CD4-positive, alpha-beta T cell treated with Interleukin-17A for 1 hour (primary cell): ENCODE measurements at regions not wholly inside any gene's neighbourhood (a gene's known extent, or its start where the extent isn't known, plus 50 kb on each side); places are given as distances from the start of the nearest gene placed in this dataset.

ENCODE experiments used
- DNase-seq: peaks from one replicate; pipeline ENCODE4 v3.0.0-alpha.2; 2020

DNA sequence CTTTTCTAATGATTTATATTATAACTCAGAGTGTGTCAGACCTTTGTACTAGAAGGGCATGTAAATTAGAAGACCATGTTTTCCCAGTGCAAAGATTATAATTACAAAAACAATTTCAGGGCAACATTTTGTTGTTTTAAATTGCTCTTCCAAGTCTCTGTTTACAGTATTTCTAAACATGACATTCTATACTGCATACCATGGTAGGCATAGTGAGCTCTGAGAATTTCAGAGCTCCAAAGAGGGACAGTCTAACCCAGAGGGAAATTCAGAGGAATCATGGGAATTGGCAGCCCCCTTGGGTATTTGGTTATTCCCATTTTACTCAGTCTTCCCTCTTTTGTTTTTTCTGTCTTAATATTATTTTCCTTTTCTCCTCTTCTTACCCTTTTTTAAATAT, 361.5 kb upstream of the SEMA6D start:
- DNase-seq = no peak

DNA sequence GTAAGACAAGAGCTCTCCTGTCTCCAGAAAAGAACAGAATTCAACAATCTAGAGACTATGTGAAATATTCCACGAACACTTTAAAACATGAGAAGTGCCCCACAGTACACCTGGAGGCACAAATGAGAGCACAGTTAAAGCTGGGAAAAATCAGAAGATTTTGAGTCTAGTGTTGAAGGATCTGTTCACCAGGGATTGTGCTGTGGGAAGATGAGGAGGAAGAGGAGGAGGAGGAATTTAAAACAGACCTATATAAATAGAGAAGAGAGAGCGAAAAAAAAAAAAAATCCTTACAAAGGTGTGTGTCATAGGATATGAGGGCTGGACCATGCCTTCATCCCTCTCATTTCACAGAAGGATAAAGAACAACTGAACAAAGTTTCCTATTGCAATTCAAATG, 361.0 kb upstream of the SEMA6D start:
- no peak for DNase-seq

DNA sequence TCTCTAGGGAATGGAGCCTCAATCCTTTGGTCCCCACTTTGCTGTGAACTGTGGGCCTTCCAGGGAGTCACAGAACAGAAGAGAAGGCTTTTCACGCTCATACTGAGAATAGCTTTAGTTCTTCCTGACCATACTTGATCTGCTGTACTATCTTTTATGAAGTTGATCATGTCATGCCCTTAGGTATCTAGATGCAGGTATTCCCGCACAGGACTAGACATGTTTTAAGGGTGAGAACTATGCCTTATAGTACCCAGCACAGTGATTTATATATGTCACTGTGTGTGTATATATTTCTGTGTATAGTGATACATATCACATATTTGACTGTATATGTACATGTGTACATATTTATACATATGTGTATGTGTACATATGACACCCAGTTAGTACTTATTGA, 358.4 kb upstream of the SEMA6D start:
- DNase-seq = no peak

DNA sequence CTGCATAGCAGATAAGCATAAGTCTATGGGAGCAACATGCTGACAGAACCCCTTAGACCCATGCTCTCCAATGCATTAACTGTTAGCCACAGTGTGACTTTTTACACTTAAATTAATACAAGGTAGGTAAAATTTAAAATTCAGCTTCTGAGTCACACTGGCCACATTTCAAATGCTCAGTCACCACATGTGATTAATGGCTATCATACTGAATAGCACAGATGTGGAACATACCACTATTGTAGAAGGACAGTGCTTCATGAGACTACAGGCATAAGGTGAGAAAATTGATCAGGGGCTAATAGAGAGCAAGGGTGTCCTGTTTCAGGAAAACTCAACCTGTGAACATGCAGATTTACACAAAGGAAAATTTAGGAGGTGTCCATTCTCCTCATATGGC, 357.0 kb upstream of the SEMA6D start:
- DNase-seq = no peak

DNA sequence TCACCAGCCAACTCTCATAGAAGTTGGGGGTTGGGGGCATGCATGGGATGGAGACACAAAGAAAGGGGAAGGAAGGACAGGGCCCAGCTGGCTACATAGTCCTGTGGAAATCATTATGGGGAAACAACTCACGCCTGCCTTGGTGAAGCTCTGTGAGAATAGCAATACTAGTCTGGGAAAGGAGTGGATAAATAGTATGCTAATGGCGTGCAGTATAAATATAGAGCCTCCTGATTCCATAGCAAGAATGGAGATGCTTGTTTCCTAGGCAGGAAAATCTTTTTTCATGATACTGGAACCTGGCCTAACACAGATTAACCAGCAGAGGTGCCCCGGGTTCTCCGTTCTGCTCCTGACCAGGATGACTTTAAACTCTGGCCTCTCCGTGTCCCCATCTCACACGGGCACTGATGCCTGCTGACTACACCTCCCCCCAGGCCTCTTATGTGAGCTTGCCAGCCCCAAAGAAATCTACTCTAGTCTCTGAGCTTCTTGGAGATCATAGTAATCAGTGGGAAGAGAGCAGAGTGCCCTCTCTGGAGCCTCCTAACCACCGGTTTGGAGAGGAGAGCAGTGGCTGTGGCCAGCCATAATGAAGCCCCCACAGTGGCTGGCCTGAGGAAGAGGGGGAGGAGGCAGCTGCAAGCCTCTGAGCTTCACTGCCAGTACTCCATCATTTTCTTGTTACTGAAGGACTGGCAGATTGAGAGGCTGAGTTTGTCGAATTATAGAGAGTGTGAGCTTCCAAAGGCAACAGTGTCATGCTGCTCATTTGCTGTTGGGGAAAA, 355.0 kb upstream of the SEMA6D start:
- no peak for DNase-seq

DNA sequence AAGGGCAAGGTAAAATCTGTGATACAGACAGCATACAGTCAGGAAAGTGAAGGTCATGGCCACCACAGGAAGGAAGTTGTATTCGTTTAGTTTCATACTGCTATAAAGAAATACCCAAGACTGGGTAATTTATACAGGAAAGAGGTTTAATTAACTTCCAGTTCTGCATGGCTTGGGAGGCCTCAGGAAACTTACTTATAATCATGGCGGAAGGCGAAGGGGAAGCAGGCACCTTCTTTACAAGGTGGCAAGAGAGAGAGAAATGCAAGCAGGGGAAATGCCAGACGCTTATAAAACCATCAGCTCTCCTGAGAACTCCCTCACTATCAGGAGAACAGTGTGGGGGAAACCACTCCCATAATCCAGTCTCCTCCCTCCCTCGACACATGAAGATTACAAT, 353.7 kb upstream of the SEMA6D start:
- DNase-seq = no peak

DNA sequence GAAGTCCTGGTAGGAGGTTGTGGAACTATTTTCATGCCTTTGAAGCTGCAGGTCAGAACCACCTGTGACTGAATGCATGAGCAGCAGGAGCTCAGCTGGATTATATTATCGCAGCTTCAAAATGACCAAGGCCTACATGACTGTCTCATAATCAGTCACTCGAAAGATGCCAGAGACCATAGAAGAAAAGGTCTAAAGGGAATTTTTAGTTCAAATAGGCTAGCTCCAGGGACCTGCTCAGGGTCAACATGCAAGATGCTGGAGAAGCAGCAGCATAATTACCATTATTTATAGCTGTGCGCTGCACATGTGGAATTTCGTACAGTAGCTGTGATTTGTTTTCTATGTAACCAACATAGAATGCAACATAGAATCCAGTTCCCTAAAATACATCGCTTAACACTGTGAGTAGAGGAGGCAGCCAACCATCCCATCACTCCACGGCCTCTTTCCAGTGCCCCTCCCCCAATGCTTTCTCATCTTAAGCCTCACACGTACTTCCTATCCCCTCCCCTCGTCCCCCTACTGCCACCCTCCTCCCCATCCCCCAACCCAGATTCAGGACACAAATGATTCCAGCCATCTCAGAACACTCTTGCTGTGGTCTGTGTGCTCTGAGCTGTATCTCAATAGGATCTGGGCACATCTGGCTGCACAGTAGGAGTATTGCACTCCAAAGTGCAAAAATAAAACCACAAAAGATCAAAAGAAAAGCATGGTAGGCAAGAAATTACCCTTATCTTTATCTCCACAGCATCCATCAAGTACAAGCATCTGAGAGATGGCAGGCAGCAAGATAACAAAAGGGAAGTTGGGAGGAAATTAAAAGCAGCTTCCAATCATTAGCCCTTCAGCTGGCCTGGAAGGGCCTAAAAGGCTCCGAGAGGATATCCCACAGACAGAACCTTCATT, 352.8 kb upstream of the SEMA6D start:
- no peak for DNase-seq

DNA sequence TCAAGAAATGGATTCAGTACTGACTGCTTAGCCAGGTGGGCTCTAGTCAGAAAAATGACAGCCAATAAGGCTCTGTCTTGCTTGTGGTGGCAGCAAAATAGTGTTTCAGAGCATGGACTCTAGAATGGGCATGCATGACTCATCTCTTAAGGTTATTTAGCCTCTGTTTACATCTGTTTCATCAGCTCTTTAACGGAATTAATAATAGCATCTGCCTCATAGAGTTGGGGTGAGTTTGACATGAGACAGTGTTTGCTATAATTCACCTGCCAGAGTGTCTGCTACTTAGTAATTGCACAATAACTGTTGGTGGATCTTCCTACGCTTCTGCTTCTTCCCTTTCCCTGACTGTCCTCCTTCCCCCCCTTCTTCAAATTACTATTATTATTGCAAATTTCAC, 350.4 kb upstream of the SEMA6D start:
- DNase-seq = no peak

DNA sequence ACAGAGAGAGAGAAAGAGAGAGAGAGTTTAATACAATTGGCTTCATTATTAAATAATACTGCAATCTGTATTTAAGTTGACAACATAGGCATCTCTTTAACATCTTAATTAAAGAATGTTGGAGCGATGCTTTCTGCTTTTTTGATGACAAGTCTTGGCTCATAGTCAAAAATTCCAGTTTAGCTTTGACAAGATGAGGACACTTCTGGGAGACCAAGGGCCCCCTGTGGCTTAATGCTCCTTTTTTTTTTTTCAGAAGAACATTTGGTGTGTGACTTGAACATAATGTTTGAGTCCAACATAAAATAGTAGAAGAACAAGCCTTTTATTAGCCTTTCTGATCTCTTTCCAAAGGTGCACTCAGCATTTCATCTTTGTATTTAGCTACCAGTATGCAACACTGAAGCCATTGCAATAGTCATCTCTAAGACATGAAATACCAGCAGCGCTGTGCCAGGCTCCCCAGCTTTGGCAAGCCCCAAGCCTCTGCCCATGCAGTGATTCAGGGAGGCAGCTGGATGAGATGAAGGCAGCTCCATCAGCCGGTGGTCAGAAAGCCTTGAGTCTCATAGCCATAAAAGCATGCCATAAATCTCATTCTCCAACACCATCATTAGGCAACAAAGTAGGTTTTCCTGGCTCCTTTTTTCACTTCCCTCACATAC, 349.4 kb upstream of the SEMA6D start:
- no peak for DNase-seq

DNA sequence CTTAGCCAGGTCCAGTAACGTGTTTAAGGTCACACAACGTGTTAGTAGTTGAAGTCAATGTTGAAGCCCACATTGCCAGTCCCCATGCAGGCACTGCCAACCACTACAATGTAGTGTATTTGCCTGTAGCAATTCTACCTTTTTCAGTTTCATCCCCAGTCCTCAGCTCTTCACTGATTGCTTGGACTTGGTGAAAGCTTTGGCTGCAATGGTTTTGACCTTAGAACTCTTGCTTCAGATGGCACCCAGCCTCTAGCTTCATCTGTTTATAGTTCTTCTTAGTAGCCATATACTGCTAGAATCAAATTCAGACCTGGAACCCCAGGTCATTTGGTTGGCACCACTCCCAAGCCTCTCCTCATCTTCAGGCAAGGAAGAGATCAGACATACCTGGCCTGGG, 345.4 kb upstream of the SEMA6D start:
- DNase-seq = no peak

DNA sequence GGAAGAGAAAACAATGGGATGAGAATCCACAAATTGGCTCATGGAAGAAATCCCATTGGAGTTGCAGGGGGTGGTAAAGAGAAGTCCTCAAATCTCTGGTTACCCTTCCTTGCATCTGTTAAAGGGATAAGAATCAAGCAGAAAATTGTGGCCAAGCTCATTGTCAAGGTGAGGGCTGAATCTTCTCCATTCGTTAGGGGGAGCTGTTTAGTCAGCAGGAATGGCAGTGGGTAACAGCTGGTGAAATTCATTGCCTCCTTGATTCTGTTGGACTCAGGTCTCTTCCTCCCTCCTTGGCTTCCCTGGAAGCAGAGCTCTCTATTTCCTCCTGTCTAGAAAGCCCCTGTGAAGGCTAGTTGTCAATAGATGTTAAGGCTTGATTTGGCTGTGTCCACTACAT, 343.1 kb upstream of the SEMA6D start:
- no peak for DNase-seq

DNA sequence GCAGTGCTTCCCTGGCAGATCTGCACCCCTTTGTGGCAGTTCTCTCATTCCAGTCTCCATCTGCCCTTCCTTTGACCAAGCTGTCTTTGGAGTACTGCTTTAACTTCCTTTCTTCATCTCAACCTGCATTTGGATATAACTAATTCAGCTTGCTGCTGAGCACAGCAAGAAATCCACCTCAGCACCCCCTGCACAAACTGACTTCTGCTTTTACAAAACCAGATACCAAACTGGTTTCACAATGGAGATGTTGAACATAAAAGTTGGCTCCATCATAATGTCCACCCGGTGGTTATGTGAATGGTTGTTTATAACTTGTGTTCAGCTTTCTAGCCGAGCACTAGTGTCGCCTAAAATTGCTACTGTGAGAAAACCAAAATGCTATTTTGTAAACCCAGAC, 341.1 kb upstream of the SEMA6D start:
- DNase-seq = no peak

DNA sequence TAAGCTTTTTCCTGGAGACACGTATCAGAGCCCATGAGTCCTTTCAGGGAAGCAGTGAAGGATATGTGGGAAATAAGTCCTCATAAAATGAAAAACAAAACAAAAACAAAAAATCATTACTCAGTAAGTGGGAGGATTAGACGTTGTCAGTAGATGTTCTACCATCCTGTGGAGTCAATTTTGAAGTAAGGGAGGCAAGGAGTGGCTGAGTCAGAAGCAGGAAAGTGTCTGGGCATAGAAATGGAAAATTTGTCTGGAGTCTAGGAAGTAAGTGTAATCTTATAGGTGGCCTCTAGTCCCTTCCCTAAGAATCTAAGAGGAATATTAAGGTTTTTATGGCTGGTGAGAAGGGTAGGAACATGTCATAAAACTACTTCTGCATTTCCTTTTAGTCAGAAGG, 339.8 kb upstream of the SEMA6D start:
- DNase-seq = no peak

DNA sequence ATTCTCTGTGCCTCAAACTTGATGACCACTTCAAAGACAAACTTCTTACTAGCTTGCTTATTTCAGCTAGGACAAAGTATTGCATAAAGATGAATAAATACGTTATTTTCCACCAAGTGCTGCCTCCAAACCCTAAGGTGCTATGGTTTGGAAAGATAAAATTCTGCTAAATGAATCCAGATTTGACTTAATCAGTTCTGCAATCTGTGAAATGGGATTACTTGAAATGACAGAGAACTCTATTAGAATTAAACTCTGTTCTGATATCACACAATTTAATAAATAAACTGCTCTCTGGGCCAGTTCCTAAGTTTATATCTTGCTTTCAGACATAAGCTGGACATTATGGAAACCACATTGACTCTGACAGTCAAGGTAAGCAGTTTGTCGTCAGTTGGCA, 338.8 kb upstream of the SEMA6D start:
- DNase-seq = no peak

DNA sequence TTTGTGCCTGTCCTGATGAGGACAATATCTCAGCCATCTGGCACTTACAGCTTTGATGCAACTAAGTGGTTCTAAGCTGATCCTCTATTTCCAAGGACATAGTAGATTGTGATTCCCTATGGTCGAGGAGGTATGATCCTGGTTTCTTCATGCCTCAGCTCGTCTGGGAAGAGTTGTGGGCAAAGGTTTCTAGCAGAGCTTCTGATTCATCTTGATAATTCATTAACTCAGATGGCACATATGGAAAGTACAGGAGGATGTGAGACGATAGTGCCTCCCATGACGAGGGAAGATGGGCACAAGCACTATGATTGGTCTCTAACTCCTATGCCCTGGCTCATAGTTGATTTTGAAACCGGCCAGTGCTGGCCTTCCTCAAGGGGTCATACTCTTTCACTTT, 334.2 kb upstream of the SEMA6D start:
- no peak for DNase-seq

DNA sequence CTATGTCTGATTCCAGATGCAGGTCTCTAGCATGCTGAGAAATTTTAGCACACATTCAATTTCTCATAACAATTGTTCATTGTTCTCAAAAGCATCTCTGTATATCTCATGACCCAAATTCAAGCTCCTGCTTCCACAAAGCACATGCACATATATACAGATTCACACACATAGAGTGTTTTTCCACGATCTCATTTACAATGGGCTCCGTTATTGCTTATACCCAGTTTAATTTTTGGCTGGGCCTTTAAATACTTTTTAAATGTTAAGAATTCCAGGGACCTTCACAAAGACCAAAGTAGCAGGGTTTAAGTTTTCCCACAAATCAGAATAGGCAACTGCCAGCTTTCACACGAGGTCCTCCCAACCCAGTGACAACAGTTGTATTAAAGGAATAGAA, 333.5 kb upstream of the SEMA6D start:
- DNase-seq = no peak

DNA sequence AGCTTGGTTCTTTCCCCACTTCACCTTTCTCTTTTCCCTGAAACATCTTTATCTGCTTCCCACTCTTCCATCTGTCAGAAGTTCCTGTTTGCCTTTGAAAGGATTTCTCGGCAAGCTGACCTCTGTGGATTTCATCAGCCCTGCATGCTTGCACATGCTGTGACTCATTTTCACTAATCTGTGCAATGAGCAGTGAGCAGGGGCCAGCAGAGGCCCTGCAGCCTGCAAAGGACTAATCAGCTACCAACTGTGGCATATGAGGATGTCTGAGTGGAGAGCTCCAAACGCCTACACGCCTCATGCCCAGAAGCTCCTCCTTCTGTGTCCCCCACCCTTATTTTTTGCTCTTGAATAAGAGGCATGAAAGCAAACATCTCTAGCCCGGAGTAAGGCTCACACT, 333.0 kb upstream of the SEMA6D start:
- no peak for DNase-seq

DNA sequence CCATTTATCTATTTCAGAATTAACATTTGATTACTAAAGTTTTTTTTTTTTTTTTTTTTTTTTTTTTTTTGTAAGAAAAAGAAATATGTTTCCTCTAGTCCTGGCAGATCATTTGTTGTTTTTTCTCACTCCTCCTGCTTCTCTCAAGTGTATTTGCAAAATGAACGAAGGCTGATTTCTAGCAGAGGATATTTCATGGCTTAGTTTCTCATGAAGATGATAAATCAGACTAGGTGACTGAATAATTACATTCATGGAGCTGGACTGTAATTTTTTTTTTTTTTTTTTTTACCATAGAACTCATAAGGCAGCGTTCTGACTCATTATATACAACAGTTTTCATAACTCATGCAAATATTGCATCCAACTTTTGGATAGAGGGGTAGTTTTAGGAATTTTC, 332.5 kb upstream of the SEMA6D start:
- no peak for DNase-seq

DNA sequence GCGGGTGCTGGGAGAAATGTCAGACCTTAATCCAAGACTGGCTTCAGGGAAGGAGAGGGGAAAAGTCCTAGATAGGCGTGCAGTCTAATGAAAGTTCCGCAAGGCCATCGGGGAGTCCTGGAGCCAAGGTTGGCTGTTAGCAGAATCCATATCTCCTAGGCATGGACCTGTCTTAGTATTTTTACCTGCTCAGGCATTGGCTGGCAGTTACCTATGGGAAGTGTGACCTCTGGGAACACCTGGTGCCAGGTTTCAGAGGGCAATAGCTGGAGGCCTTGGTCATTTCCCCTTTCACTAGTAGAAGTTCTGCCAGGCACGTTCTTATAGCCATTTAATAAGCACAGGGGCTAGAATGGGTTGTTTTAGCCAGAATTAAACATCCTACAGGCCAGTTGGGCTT, 330.8 kb upstream of the SEMA6D start:
- DNase-seq = no peak

DNA sequence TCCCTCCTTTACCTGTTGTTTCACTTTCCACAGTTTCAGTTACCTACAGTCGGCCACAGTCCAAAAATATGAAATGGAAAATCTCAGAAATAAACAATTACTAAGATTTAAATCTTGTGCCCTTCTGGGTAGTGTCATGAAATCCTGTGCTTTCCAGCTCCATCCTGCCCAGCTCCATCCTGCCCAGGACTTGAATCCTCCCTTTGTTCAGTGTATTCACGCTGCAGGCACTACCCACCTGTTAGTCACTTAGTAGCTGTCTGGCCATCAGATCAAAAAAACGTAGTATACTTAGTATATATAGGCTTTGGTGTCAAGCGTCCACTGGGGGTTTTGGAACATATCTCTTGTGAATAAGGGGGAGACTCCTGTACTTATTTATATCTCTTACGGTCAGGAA, 329.0 kb upstream of the SEMA6D start:
- no peak for DNase-seq

DNA sequence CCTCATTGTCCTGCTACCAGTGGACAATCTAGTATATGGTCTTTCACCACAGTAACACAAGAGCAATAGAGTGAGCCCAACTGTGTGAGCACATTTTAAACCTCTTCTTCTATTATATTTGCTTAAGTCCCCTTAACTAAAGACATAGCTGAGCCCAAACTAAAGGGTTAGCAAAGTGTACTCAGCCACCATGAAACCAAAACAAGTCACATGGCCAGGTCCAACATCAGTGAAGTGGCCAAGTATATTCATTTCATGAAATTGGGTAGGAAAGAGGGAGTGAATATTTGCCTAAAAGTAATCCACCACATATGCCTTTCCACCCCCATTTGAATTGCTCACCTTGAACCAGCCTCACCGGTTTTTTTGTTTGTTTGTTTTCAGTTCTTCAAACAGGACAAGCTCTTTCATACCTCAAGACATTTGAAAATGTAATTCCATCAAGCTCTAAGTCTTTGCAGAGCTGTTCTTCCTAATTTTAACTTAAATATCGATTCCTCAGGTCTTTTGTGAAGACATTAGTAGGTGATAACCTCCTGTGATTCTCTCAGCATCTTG, 327.0 kb upstream of the SEMA6D start:
- no peak for DNase-seq

DNA sequence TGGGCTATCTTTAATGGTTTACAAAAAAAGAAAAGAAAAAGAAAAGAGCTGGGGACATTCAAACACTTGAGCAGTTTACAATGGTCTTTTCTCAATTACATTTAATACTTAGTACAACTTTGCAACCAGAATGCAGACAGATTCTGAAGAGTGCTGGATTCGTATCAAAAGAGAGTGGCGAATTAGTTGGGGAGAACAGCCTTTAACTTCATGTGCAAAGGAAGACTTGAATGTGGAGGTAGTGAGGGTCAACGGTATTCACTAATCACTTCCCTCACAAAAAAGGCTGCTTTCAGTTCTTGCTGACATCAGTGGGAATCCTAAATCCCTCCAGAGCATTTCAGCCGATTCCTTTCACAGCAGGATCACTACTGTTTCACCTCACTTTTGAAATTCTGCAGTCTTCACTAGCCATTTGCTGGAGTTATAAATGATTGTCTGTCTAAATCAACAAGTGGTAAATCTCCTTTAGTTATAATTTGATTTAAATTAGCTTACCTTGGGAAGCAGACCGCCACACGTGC, 323.0 kb upstream of the SEMA6D start:
- no peak for DNase-seq

DNA sequence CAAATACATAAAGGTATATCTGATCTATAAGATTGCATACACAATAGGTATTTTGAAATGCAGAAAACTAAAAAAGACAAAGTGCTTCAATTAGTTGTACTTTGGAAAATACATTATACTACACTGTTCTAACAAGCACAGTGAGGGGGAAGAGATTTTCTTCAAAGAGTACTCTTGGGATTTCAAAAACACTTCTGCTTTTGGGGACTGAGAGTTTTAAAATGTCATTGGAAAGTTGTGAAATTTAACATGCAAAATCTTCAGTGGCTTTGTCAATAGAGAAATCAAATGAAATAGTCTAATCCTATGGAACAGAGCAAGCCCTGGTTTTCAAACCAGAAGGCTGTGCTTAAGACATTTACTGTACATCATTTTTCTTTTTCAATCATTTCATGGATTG, 322.2 kb upstream of the SEMA6D start:
- DNase-seq = no peak
